Tibial nerve (tissue), 4 donors: ENCODE measurements at regions not wholly inside any gene's neighbourhood (a gene's known extent, or its start where the extent isn't known, plus 50 kb on each side); places are given as distances from the start of the nearest gene placed in this dataset.
"Not testable (repeated sequence)": the region's sequence is repeated elsewhere in the genome, so short reads cannot be mapped to it uniquely, and the experiment has no call there.

Source experiments
- CTCF ChIP-seq, 5 experiments: fragments of 200-600 bp in 3 of 5; fragments of 450-650 bp in 2 of 5; sonication (generic) in 3 of 5; IDR thresholded peaks; one replicate each; pipeline ENCODE4 v1.5.1; 2016 to 2019; ENCODE audit warnings: antibody characterized with exemption in 5 of 5, mild to moderate bottlenecking in 3 of 5, moderate library complexity in 2 of 5
- EP300 ChIP-seq, 2 donors: sonication (generic); formaldehyde crosslinking; IDR thresholded peaks; one replicate each; pipeline ENCODE4 v1.6.1; 2017; ENCODE audit warnings: antibody characterized with exemption in 2 of 2, mild to moderate bottlenecking in 1 of 2
- POLR2A ChIP-seq, 2 donors: fragments of 450-650 bp; IDR thresholded peaks; one replicate each; pipeline ENCODE4 v1.6.1; 2017; ENCODE audit warnings: antibody characterized with exemption in 2 of 2, mild to moderate bottlenecking in 2 of 2, moderate library complexity in 2 of 2

- not testable (repeated sequence) for TF ChIP-seq CTCF, POLR2A, EP300 (IDR thresholded peaks at IDR 0.05)
These were observed 141.9 kb upstream of the ZNF91 start for GRCh38 chr19:23537136-23537535.
